ENCODE measurements at regions not wholly inside any gene's neighbourhood (a gene's known extent, or its start where the extent isn't known, plus 50 kb on each side); places are given as distances from the start of the nearest gene placed in this dataset.
"Not testable (repeated sequence)": the region's sequence is repeated elsewhere in the genome, so short reads cannot be mapped to it uniquely, and the experiment has no call there.

- FAIRE-seq; DNase-seq (ENCODE audit: low spot score): not testable (repeated sequence)
Measured at GRCh38 chr3:139270652-139271051, 73.2 kb upstream of the MRPS22 start.

GRCh38 chr3:139280027-139280671 lies 63.7 kb upstream of the MRPS22 start:
- DNase-seq (ENCODE audit: low spot score) (no peak), FAIRE-seq (no peak)

DNA sequence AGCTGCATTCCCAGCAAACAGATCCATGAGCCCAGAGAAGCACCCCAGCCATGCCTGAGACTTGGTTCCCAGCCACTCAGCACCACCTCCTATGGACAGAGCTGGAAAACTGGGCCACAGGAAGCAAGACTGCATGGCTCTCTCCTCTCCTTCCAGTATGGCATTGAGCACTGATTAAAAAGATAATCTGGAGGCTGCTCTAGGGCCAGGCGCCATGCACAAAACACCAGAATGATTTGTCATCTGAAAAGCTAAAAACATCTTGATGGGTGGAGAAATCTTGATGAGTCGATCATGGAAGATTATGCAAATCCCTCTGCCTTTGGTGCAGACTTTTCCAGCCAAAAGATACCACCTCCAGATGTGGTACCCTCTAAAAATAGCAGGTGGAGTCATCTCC lies 62.7 kb upstream of the MRPS22 start:
- FAIRE-seq (no peak), DNase-seq (ENCODE audit: low spot score) (no peak)

DNA sequence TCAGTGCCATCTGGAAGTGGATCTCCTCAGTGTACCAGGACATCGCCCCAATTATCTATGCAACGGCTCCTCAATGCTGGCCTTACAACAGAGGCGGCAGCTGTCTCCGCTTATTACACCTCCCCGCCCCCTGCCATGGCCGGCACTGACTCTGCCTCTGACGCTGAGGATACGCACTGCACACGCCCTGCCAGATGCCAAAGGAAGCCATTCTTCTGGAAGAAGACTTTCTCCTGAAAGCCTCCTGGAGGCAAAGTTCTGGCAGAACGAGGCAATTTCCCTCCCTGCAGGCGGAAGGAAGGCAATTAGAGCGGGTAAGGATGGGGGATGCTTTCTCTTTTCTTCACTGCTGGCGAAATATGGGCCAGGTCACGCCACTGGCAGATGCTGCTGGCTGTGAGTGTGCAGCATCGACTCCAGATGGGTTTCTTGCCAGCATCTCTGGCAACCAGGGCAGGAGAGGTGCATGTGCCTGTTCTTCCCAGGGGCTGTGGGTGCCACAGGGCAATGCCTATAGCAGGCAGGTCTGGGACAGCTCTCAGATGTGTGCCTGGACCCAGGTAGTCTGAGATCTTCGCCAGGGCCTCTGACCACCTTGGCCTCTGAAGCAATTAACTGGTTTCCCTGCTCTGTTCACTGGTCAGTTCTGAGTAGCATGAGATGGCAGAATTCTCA lies 62.2 kb upstream of the MRPS22 start:
- no peak for DNase-seq (ENCODE audit: low spot score)
- no peak for FAIRE-seq

DNA sequence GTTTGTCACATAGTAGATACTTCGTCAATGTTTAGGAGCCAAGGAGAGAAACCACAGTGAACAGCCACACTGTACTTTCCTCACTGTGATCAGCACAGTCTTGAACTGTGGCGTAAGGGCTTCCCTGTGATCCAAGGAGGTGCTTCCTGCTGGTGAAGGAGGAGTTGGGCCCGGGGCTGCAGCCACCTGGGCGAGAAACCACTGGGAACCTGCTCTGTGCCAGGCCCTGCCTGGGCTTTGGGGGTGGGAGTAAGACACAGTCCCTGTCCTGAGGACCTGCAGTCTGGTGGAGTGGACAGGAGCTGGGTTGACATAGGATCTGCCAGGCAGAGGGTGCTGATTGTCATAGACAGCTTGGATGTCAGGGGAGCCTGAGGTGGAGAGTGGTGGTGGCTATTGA lies 60.5 kb upstream of the MRPS22 start:
- FAIRE-seq (no peak), DNase-seq (ENCODE audit: low spot score) (no peak)

DNA sequence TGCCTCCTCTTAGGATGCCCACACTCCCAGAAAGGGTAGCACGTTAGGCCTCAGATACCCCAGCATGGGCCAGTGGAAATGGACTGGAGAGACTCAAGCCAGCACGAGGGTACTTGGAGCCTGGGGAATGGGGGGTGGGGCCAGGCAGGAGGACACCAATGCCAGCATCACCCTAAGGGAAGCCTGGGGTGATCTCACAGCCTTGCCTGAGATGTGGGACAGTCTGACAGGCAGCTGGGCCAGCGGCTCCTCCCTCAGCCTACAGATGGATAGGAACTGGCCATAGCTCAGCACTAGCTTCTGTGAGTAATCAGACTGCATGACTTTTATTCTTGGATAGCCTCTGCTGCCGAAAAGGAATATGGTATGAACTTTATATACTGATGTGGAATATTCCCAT lies 59.6 kb upstream of the MRPS22 start:
- FAIRE-seq (no peak), DNase-seq (ENCODE audit: low spot score) (no peak)

DNA sequence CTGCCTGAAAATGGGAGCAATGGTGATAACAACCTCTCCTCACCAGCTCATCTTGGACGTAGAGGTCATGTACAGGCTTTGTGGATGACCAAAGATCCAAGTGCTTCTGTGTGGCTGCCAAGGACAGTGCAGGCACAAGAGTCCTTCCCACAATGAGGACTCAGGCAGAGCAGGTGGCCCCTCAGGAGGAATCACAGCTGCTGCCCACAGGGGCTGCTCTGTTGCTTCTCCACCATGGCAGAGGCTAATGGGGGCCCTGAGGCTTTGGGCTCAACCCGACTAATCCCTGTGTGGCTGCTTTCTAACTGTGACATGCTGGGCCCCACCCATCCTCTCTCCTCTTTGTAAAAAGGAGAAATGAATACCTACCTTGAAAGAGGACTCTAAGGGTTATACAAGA lies 58.1 kb upstream of the MRPS22 start:
- DNase-seq (ENCODE audit: low spot score), result no peak
- FAIRE-seq, result no peak

- DNase-seq (ENCODE audit: low spot score) (no peak), FAIRE-seq (no peak)
Measured at GRCh38 chr3:139286241-139286640, 57.6 kb upstream of the MRPS22 start.

- no peak for FAIRE-seq
Measured at GRCh38 chr3:139286825-139287224, 57.0 kb upstream of the MRPS22 start.

DNA sequence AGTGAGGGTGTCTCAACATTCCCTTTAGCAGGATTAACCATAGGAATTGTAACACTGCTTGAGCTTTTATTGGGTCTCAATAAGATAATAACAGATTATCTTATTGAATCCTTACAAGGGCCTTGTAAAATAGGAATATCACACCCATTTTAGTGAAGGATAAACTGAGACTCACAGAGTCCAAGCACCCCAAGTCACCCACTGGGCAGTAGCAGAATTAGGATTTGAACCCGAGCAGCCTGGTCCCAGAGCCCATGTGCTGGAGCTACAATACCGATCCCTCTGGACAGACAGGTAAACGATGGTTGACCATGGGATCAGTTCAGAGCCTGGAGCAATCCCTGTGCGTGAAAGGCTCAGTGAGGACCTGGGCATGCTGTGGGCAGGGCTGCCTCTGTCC lies 56.3 kb upstream of the MRPS22 start:
- FAIRE-seq (no peak), DNase-seq (ENCODE audit: low spot score) (no peak)

More at GRCh38 chr3:139286825-139287224, 57.0 kb upstream of the MRPS22 start:
- DNase-seq (ENCODE audit: low spot score), result no peak

GRCh38 chr3:139288266-139288821 lies 55.5 kb upstream of the MRPS22 start:
- FAIRE-seq, result no peak
- no peak for DNase-seq (ENCODE audit: low spot score)

- DNase-seq (ENCODE audit: low spot score), result no peak
- no peak for FAIRE-seq
Measured at GRCh38 chr3:139289860-139290524, 53.8 kb upstream of the MRPS22 start.

- DNase-seq (ENCODE audit: low spot score) (no peak), FAIRE-seq (no peak)
Measured at GRCh38 chr3:139291276-139292051, 52.4 kb upstream of the MRPS22 start.

- FAIRE-seq, result no peak
- DNase-seq (ENCODE audit: low spot score), result no peak
Measured at GRCh38 chr3:139292192-139292591, 51.6 kb upstream of the MRPS22 start.

DNA sequence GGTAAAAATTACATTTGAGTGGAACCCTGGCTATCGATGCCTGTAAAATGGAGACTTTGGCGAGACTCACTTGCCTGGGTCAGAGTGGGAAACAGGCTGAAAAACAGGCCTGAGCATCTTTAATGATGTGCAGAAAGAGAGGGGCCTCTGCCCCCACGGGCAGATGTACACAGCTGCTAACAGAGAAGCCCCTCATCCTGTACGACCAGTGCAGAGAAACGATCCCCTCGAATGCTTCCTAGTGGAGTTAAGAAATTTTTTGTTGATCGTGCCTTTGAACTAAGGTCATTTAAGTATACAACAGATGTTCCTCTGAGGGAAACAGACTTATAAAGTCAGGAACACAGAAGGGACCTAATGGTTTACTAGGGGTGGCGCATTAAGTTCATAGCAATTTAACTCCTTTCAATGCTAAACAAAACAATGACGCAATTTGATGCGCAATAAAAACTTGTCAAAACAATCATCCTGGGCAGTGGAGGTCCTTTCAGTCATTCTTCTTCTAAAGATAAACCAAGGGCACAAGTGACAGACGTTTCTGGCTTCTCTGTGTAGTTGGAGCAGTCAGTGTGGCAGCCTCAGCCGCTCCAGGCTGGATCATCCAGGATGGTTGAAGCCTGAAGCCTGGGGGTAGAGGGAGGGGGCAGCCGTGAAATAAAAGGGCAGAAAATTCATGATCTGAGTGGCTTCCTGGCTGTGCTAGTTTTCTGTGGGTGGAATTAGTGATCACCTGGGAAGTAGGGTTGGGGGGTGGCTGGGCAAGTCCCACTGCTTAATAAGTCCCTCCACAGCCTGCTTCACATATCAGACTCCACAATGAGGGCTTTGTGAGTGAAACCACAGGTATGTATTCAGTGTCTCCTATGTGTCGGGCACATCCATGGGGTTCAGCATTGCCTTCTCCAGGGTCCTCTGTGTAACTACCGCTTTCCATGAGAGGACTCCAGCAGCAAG lies 50.8 kb upstream of the MRPS22 start:
- FAIRE-seq (no peak), DNase-seq (ENCODE audit: low spot score) (no peak)

- DNase-seq (ENCODE audit: low spot score) (no peak), FAIRE-seq (no peak)
Measured at GRCh38 chr3:139293665-139294023, 50.2 kb upstream of the MRPS22 start.
